Activated CD4-positive, alpha-beta T cell treated with anti-CD3 and anti-CD28 coated beads, Interleukin-2, Interleukin-6, amounts not matched to agents 100 ng/mL and 50 ng/mL, durations not matched to agents 16 hours and 8 hours (primary cell): ENCODE measurements at regions not wholly inside any gene's neighbourhood (a gene's known extent, or its start where the extent isn't known, plus 50 kb on each side); places are given as distances from the start of the nearest gene placed in this dataset.

Source experiments
- DNase-seq: peaks from one replicate; pipeline ENCODE4 v3.0.0-alpha.2; 2020

GRCh38 chr6:138008791-138009190 lies 98.4 kb downstream of the PERP start:
- no peak for DNase-seq

- DNase-seq, result no peak
These were observed 95.8 kb downstream of the PERP start for GRCh38 chr6:138011413-138011812.

GRCh38 chr6:138012682-138013081 lies 94.5 kb downstream of the PERP start:
- DNase-seq, result no peak

- DNase-seq, result no peak
These were observed 93.3 kb downstream of the PERP start for GRCh38 chr6:138013959-138014358.

- no peak for DNase-seq
These were observed 90.0 kb downstream of the PERP start for GRCh38 chr6:138017166-138017757.

GRCh38 chr6:138018297-138018696 lies 88.9 kb downstream of the PERP start:
- DNase-seq, result no peak

- DNase-seq, result no peak
These were observed 81.7 kb downstream of the PERP start for GRCh38 chr6:138025528-138025978.

GRCh38 chr6:138026342-138026741 lies 80.9 kb downstream of the PERP start:
- no peak for DNase-seq

GRCh38 chr6:138028893-138029292 lies 78.3 kb downstream of the PERP start:
- no peak for DNase-seq

GRCh38 chr6:138030872-138031271 lies 76.3 kb downstream of the PERP start:
- peak; percentile 58 for DNase-seq

GRCh38 chr6:138031417-138031816 lies 75.8 kb downstream of the PERP start:
- no peak for DNase-seq

GRCh38 chr6:138031850-138032249 lies 75.4 kb downstream of the PERP start:
- peak; percentile 61 for DNase-seq

- DNase-seq, result no peak
These were observed 74.6 kb downstream of the PERP start for GRCh38 chr6:138032571-138032970.

GRCh38 chr6:138034229-138034628 lies 73.0 kb downstream of the PERP start:
- no peak for DNase-seq

- DNase-seq, result no peak
These were observed 72.1 kb downstream of the PERP start for GRCh38 chr6:138035070-138035469.

GRCh38 chr6:138036111-138036510 lies 71.1 kb downstream of the PERP start:
- DNase-seq, result no peak

GRCh38 chr6:138037009-138037504 lies 70.2 kb downstream of the PERP start:
- no peak for DNase-seq

GRCh38 chr6:138038142-138038870 lies 68.9 kb downstream of the PERP start:
- DNase-seq, result no peak
